ENCODE measurements at regions not wholly inside any gene's neighbourhood (a gene's known extent, or its start where the extent isn't known, plus 50 kb on each side); places are given as distances from the start of the nearest gene placed in this dataset.

- no peak overlapping the region for H2BK20ac ChIP-seq (ENCODE audit: low read depth, low read length, poor library complexity, severe bottlenecking)
- Mint-ChIP-seq H3K4me1 (no peaks in the 10 kb centered on the region), H3K9me3 (peaks cover 44 to 51% of the 10 kb centered on the region in 2 experiments), H3K4me3 (no peak overlapping the region), H3K36me3 (ENCODE audit: insufficient read depth in 1 of 3, low read depth in 3 of 3) (peaks cover 20 to 29% (median 26%) of the 10 kb centered on the region in 3 experiments), H3K27me3 (ENCODE audit: low read depth) (no peaks in the 10 kb centered on the region), H3K27ac (no peak overlapping the region)
- no peak for TF ChIP-seq CTCF (conservative IDR thresholded peaks at IDR 0.05)
- no peak overlapping the region for H4K8ac ChIP-seq (replicated peaks; ENCODE audit: insufficient read length, low read depth, low read length)
- DNase-seq, result no peak
- no peak overlapping the region for H3K4me2 ChIP-seq (ENCODE audit: insufficient read depth, insufficient read length, low read length)
- no peak overlapping the region for H3K4ac ChIP-seq (ENCODE audit: low read depth, low read length)
- no peak overlapping the region for H2BK12ac ChIP-seq (ENCODE audit: insufficient read length, low read depth, low read length)
- peaks cover 5% of the 10 kb centered on the region for H3K9me3 ChIP-seq (ENCODE audit: control insufficient read depth, low read depth, low read length)
- H3T11ph ChIP-seq (ENCODE audit: low read length), result no peak overlapping the region
- H3K79me2 ChIP-seq (ENCODE audit: insufficient read depth, low read length), result no peaks in the 10 kb centered on the region
- no peak overlapping the region for H3K18ac ChIP-seq (ENCODE audit: insufficient read length, low read depth, low read length)
- no peak overlapping the region for H2AFZ ChIP-seq (ENCODE audit: low read length)
- no peak overlapping the region for H3K9ac ChIP-seq (ENCODE audit: extremely low read depth, insufficient read length, low read length)
- H3K23ac ChIP-seq (ENCODE audit: insufficient read length, low read depth, low read length), result no peak overlapping the region
- no peaks in the 10 kb centered on the region for H3K4me1 ChIP-seq (ENCODE audit: insufficient read depth, low read length)
- H4K5ac ChIP-seq (ENCODE audit: insufficient read length, low read depth, low read length), result no peak overlapping the region
- H3K27me3 ChIP-seq (ENCODE audit: insufficient read depth, low read length), result no peaks in the 10 kb centered on the region
- H2BK5ac ChIP-seq (ENCODE audit: insufficient read length, low read length), result no peak overlapping the region
- no peaks in the 10 kb centered on the region for H3K79me1 ChIP-seq (ENCODE audit: insufficient read depth, low read depth, low read length, poor library complexity, severe bottlenecking)
- H2BK15ac ChIP-seq (ENCODE audit: low read depth, low read length), result no peak overlapping the region
- H3K14ac ChIP-seq (ENCODE audit: insufficient read depth, low read length), result no peak overlapping the region
- H3K56ac ChIP-seq (ENCODE audit: insufficient read length, low read depth, low read length), result no peak overlapping the region
- no peak overlapping the region for H2AK5ac ChIP-seq (ENCODE audit: insufficient read length, low read length)
- no peaks in the 10 kb centered on the region for H3K23me2 ChIP-seq (ENCODE audit: insufficient read length, low read depth, low read length, poor library complexity, severe bottlenecking)
- H2BK120ac ChIP-seq (ENCODE audit: low read depth, low read length, poor library complexity, severe bottlenecking), result no peak overlapping the region
- H4K91ac ChIP-seq (ENCODE audit: insufficient read length, low read depth, low read length), result no peak overlapping the region
- H3K27ac ChIP-seq (ENCODE audit: insufficient read length, low read depth, low read length), result no peak overlapping the region
- H4K20me1 ChIP-seq (ENCODE audit: control insufficient read depth, insufficient read depth, insufficient read length), result no peaks in the 10 kb centered on the region
Measured at GRCh38 chr18:76750269-76750668, 72.1 kb upstream of the ZNF236 start.
